ENCODE measurements at regions not wholly inside any gene's neighbourhood (a gene's known extent, or its start where the extent isn't known, plus 50 kb on each side); places are given as distances from the start of the nearest gene placed in this dataset.

GRCh38 chr13:47374741-47375140 is 477.9 kb upstream of the HTR2A start:
- TF ChIP-seq CTCF (IDR thresholded peaks at IDR 0.05): no peak
- TF ChIP-seq POLR2A (IDR thresholded peaks at IDR 0.05): no peak

Measured in sigmoid colon (tissue), 3 donors.